GM13976 (cell line): ENCODE measurements at regions not wholly inside any gene's neighbourhood (a gene's known extent, or its start where the extent isn't known, plus 50 kb on each side); places are given as distances from the start of the nearest gene placed in this dataset.
A peak's percentile ranks its signal among the peaks of the same experiment; 100 is the strongest.

Experiments used
- DNase-seq: peaks from one replicate; pipeline ENCODE4 v3.0.0; 2012; ENCODE audit warnings: low spot score
- in situ Hi-C: fragments of 300-500 bp; cut with MboI; formaldehyde crosslinking; loops from one replicate; pipeline ENCODE4 v1.12.0; 2022; ENCODE audit warnings: low sequenced_read_pairs, mixed read lengths, inconsistent platforms; ENCODE audit not compliant: unreplicated experiment
- TF ChIP-seq, protein P1 (sequence below): IDR thresholded peaks from 2 replicates; pipeline ENCODE4 v1.5.1; 2012; ENCODE audit warnings: borderline replicate concordance, mild to moderate bottlenecking; ENCODE audit not compliant: insufficient read depth; ENCODE audit errors: extremely low read depth, missing control alignments, control extremely low read depth

DNA sequence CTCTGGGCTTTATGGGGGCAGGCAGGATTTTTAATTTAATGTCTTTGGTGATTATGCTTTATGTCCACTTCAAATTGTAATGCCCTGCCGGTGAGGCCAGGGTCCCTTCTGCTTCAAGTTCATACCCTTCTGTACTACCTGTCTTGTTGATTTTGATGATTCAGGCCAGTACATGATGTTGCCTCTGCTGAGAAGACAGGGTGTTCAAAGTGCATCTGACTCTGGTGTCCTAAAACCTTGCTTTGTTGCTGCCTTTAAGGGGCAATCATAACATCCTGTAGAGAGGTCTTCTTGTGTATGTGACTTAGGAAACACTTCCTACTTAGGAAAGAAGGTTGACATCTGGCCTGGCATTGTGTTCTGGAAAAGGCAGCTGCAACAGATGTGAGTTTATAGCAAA is 113.2 kb downstream of the TMEM170B start:
- in situ Hi-C loops: loop anchor here (10.0 kb wide), 2 partner anchors 624 to 954 kb away; no protein-coding TSS in a partner anchor
- TF ChIP-seq, protein P1, sequence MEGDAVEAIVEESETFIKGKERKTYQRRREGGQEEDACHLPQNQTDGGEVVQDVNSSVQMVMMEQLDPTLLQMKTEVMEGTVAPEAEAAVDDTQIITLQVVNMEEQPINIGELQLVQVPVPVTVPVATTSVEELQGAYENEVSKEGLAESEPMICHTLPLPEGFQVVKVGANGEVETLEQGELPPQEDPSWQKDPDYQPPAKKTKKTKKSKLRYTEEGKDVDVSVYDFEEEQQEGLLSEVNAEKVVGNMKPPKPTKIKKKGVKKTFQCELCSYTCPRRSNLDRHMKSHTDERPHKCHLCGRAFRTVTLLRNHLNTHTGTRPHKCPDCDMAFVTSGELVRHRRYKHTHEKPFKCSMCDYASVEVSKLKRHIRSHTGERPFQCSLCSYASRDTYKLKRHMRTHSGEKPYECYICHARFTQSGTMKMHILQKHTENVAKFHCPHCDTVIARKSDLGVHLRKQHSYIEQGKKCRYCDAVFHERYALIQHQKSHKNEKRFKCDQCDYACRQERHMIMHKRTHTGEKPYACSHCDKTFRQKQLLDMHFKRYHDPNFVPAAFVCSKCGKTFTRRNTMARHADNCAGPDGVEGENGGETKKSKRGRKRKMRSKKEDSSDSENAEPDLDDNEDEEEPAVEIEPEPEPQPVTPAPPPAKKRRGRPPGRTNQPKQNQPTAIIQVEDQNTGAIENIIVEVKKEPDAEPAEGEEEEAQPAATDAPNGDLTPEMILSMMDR: no peak
- no peak for DNase-seq

DNA sequence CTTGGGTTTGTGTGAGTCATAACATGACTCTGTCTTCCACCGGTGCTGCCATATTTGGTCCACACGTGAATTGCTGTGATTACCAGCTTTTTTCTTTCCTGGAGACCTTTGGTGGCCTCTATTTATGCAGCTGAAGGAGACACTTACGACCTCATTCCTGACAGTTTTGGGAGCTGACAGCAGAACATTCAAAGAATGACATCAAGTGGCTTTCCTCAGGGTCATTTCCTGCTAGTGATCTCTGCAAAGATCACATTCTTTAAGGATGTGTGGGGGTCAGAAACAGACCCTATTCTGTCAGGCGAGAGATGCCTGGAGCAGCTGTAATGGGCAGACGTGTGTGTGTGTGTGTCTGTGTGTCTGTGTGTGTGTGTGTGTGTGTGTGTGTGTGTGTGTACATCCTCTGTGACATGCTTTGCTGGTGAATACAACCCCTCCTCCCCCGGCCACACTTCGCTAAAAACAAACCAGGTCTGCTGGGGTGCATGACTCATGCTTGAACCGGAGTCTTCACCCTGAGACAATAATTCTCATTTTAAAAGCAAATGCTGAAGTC is 115.6 kb downstream of the TMEM170B start:
- peak; percentile 55 for DNase-seq
- in situ Hi-C loops: loop anchor here (10.0 kb wide), 2 partner anchors 622 to 952 kb away; no protein-coding TSS in a partner anchor
- TF ChIP-seq, protein P1: no peak

DNA sequence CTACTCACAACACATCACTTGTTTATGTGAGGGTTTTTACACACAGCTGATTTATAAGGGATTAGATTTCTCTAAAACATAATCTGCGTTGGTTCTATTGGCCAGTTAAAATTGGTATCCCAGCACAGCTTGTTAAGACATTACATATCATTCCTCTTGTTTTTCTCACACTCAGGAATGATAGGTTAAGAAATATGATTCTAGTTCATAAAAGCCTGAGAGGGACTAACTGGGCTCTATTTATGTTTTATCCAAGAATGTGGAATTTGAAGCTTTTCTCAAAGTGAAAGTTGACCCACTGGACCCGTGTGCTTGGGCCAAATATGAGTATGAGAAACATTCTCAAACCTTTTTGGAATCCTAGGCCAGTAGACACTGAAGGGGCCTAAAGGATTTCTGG is 117.3 kb downstream of the TMEM170B start:
- no peak for DNase-seq
- in situ Hi-C loops: loop anchor here (10.0 kb wide), 2 partner anchors 620 to 950 kb away; no protein-coding TSS in a partner anchor
- TF ChIP-seq, protein P1: no peak

DNA sequence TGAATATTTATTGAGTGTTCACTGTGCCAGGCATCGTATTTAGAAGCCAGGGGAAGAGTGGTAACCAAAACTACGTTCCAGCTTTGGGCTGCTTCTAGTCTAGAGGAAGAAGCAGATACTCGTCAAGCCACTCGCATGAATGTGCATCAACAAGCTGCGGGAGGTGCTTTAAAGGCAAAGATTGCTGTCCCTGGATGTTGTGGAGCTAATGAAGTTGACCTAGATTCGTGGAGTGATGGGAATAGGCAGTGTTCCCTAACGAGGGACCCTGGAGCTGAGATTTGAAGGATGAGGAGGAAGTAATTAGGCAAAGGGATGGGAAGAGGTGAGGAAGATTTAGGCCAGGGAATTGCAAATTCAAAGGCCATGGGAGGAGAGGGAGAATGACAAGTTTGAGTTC is 118.9 kb downstream of the TMEM170B start:
- in situ Hi-C loops: loop anchor here (10.0 kb wide), 2 partner anchors 618 to 948 kb away; no protein-coding TSS in a partner anchor
- TF ChIP-seq, protein P1: no peak
- DNase-seq: no peak

DNA sequence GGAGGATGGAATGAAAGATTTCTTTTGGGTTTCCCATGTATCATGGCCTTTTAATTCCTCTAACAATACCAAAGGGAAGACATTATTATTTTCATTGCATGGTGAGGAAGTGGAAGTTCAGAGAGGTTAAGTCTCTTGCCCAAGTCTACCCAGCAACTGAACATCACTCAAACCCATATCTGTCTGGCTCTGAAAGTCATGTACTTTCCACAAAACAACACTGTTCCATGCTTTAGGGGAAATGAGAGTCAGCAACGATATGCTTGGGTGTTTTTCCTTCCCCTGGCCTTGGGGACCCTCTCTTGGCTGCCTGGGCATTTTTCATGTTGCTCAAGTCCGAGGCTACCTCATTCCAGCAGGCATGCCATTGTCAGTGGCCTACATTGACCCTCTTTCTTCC is 118.8 kb downstream of the ADTRP start:
- in situ Hi-C loops: loop anchor here (10.0 kb wide), 2 partner anchors 615 to 945 kb away; no protein-coding TSS in a partner anchor
- DNase-seq: no peak

DNA sequence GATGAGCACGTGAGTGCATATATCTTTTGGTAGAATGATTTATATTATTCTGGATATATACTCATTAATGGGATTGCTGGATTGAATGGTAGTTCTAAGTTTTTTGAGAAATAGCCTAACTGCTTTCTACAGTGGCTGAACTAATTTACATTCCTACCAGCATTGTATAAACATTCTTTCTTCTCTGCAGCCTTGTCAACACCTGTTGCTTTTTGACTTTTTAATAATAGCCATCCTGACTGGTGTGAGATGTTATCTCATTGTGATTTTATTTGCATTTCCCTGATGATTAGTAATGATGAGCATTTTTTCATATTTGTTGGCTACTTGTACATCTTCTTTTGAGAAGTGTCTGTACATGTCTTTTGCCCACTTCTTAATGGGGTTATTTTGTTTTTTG is 116.3 kb downstream of the ADTRP start:
- in situ Hi-C loops: no loop called here
- DNase-seq: no peak
- TF ChIP-seq, protein P1: no peak

More for the DNA sequence above, 118.8 kb downstream of the ADTRP start:
- TF ChIP-seq, protein P1: no peak
